Suprapubic skin (tissue), 4 donors: ENCODE measurements at regions not wholly inside any gene's neighbourhood (a gene's known extent, or its start where the extent isn't known, plus 50 kb on each side); places are given as distances from the start of the nearest gene placed in this dataset.

Experiments used
- DNase-seq, 2 donors: peaks; one replicate each; pipeline ENCODE4 v3.0.0-alpha.2; 2019; ENCODE audit warnings: low spot score in 2 of 2
- H3K27ac ChIP-seq: fragments of 200-600 bp; sonication (generic); one replicate; pipeline ENCODE4 v1.5.1; 2019
- H3K27me3 ChIP-seq: fragments of 200-600 bp; sonication (generic); one replicate; pipeline ENCODE4 v1.5.1; 2019
- H3K36me3 ChIP-seq: fragments of 200-600 bp; sonication (generic); one replicate; pipeline ENCODE4 v1.5.1; 2019
- H3K4me1 ChIP-seq: fragments of 200-600 bp; sonication (generic); one replicate; pipeline ENCODE4 v1.5.1; 2019
- H3K4me3 ChIP-seq: fragments of 200-600 bp; sonication (generic); one replicate; pipeline ENCODE4 v1.5.1; 2019; ENCODE audit warnings: mild to moderate bottlenecking
- H3K9me3 ChIP-seq: fragments of 200-600 bp; sonication (generic); one replicate; pipeline ENCODE4 v1.5.1; 2019
- EP300 ChIP-seq: sonication (generic); formaldehyde crosslinking; IDR thresholded peaks from one replicate; pipeline ENCODE4 v1.6.1; 2017; ENCODE audit warnings: antibody characterized with exemption
- POLR2A ChIP-seq, 2 donors: fragments of 450-650 bp; IDR thresholded peaks; one replicate each; pipeline ENCODE4 v1.6.1; 2017; ENCODE audit warnings: antibody characterized with exemption in 2 of 2, mild to moderate bottlenecking in 2 of 2, moderate library complexity in 2 of 2
- POLR2AphosphoS5 ChIP-seq, 3 donors: sonication (generic); formaldehyde crosslinking; IDR thresholded peaks; one replicate each; pipeline ENCODE4 v1.6.1; 2017; ENCODE audit warnings: antibody characterized with exemption in 3 of 3
- WGBS: methylation state at CpG from one replicate; pipeline ENCODE4 v1.1.5; 2018; 5-methylcytosine and 5-hydroxymethylcytosine counted together
- TF ChIP-seq, protein P1 (sequence below), 2 donors: fragments of 200-600 bp in 1 of 2; fragments of 450-650 bp in 1 of 2; sonication (generic) in 1 of 2; IDR thresholded peaks; one replicate each; pipeline ENCODE4 v1.5.1; 2016 to 2019; ENCODE audit warnings: antibody characterized with exemption in 2 of 2, mild to moderate bottlenecking in 1 of 2, moderate library complexity in 1 of 2

DNA sequence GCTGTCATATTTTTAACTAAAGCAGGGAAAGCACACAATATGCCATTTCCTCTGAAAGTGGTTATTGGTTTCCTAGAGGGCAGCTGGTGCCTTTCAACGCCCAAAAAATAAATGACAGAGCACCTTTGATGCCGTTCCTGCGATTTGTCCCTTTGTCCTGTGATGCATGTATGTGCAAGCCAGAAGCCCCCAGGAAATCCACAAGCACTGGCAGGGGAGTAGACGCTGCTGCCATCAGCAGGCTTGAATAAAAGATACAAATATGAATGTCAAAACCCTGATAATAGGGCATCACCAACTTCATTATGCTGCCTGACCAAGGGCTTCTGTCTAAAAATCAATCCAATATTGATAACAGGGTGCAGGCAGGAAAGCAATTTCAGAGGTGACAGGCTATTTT, 246.1 kb downstream of the FBXO15 start:
- Histone ChIP-seq H3K4me1 (no peaks in the 10 kb centered on the region), H3K27me3 (no peaks in the 10 kb centered on the region), H3K36me3 (no peaks in the 10 kb centered on the region), H3K27ac (no peak overlapping the region), H3K4me3 (no peak overlapping the region), H3K9me3 (peaks cover 4% of the 10 kb centered on the region)
- TF ChIP-seq EP300, result no peak
- TF ChIP-seq POLR2AphosphoS5 (IDR thresholded peaks at IDR 0.05), result no peak
- TF ChIP-seq POLR2A (IDR thresholded peaks at IDR 0.05), result no peak
- TF ChIP-seq, protein P1, sequence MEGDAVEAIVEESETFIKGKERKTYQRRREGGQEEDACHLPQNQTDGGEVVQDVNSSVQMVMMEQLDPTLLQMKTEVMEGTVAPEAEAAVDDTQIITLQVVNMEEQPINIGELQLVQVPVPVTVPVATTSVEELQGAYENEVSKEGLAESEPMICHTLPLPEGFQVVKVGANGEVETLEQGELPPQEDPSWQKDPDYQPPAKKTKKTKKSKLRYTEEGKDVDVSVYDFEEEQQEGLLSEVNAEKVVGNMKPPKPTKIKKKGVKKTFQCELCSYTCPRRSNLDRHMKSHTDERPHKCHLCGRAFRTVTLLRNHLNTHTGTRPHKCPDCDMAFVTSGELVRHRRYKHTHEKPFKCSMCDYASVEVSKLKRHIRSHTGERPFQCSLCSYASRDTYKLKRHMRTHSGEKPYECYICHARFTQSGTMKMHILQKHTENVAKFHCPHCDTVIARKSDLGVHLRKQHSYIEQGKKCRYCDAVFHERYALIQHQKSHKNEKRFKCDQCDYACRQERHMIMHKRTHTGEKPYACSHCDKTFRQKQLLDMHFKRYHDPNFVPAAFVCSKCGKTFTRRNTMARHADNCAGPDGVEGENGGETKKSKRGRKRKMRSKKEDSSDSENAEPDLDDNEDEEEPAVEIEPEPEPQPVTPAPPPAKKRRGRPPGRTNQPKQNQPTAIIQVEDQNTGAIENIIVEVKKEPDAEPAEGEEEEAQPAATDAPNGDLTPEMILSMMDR (IDR thresholded peaks at IDR 0.05), result no peak
- WGBS, result 40% methylated on average over 4 of the region's 4 CpGs
- DNase-seq, result no peak

- no peak for DNase-seq
- Histone ChIP-seq H3K4me1 (no peaks in the 10 kb centered on the region), H3K36me3 (no peaks in the 10 kb centered on the region), H3K9me3 (peaks cover 4% of the 10 kb centered on the region), H3K27ac (no peak overlapping the region), H3K27me3 (no peaks in the 10 kb centered on the region), H3K4me3 (no peak overlapping the region)
- TF ChIP-seq, protein P1 (IDR thresholded peaks at IDR 0.05), result no peak
- TF ChIP-seq POLR2A (IDR thresholded peaks at IDR 0.05), result no peak
- TF ChIP-seq EP300, result no peak
- TF ChIP-seq POLR2AphosphoS5 (IDR thresholded peaks at IDR 0.05), result no peak
- WGBS, result 77% methylated on average over 9 of the region's 9 CpGs
These were observed 246.5 kb downstream of the FBXO15 start for GRCh38 chr18:73901151-73901550.

- H3K4me3 ChIP-seq, result no peak overlapping the region
- no peaks in the 10 kb centered on the region for H3K27me3 ChIP-seq
- H3K36me3 ChIP-seq, result no peaks in the 10 kb centered on the region
- no peaks in the 10 kb centered on the region for H3K4me1 ChIP-seq
- DNase-seq, result no peak
- 48% methylated on average over 7 of the region's 7 CpGs for WGBS
- TF ChIP-seq EP300, result no peak
- TF ChIP-seq POLR2A (IDR thresholded peaks at IDR 0.05), result no peak
- TF ChIP-seq POLR2AphosphoS5 (IDR thresholded peaks at IDR 0.05), result no peak
- H3K9me3 ChIP-seq, result peaks cover 4% of the 10 kb centered on the region
- H3K27ac ChIP-seq, result no peak overlapping the region
These were observed 247.4 kb downstream of the FBXO15 start for GRCh38 chr18:73900106-73900835.

DNA sequence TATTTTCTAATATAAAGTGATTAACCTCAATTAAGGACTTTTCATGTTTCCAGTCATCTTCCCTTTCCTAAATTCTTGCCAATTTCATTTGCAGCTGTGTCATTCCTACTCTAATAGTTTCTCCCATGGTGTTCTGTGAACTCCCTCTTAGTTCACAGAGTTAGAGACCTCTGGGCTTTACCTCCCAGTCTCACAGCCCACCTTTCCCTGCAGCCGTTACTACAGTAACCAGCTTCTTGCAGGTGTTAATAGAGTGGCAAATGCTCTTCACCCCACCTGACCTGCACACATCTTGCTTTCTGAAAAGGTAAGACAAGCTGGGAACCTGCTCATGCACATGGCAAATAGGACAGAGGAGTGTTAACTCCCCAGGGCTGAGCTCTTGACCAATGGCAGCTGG, 250.1 kb downstream of the FBXO15 start:
- Histone ChIP-seq H3K9me3 (no peaks in the 10 kb centered on the region), H3K4me1 (no peaks in the 10 kb centered on the region), H3K4me3 (no peak overlapping the region), H3K27ac (no peak overlapping the region), H3K36me3 (no peaks in the 10 kb centered on the region), H3K27me3 (no peaks in the 10 kb centered on the region)
- 67% methylated on average over 1 of the region's 1 CpG for WGBS
- DNase-seq, result no peak
- TF ChIP-seq, protein P1 (IDR thresholded peaks at IDR 0.05), result no peak
- TF ChIP-seq POLR2A (IDR thresholded peaks at IDR 0.05) (no peak), POLR2AphosphoS5 (IDR thresholded peaks at IDR 0.05) (no peak), EP300 (no peak)

- Histone ChIP-seq H3K4me3 (no peak overlapping the region), H3K9me3 (no peaks in the 10 kb centered on the region), H3K4me1 (no peaks in the 10 kb centered on the region), H3K27ac (no peak overlapping the region), H3K36me3 (no peaks in the 10 kb centered on the region), H3K27me3 (no peaks in the 10 kb centered on the region)
- 34% methylated on average over 3 of the region's 3 CpGs for WGBS
- TF ChIP-seq POLR2A (IDR thresholded peaks at IDR 0.05) (no peak), POLR2AphosphoS5 (IDR thresholded peaks at IDR 0.05) (no peak), EP300 (no peak)
- TF ChIP-seq, protein P1 (IDR thresholded peaks at IDR 0.05), result no peak
- no peak for DNase-seq
These were observed 250.9 kb downstream of the FBXO15 start for GRCh38 chr18:73896685-73897084.

DNA sequence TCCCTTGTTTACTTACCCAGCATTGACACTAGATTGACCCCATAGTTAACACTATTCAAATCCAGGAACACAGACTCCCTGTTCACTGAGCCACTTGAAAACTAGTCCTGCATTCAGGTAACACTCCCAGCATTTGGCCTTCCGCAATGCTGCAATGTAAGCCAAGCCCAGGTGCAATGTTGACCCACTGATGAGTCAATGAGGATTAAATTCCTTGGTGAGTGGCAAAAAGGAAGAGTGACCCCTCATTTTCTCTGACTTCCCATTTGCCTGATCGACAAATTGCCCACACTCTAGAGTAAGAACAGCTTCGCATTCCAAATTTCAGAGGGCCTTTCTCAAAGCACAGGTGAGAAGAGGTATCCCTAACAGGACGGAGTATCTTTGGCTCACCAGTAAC, 251.9 kb downstream of the FBXO15 start:
- Histone ChIP-seq H3K9me3 (no peaks in the 10 kb centered on the region), H3K27me3 (no peaks in the 10 kb centered on the region), H3K27ac (no peak overlapping the region), H3K4me1 (no peaks in the 10 kb centered on the region), H3K4me3 (no peak overlapping the region), H3K36me3 (no peaks in the 10 kb centered on the region)
- 49% methylated on average over 4 of the region's 4 CpGs for WGBS
- no peak for DNase-seq
- TF ChIP-seq EP300, result no peak
- TF ChIP-seq, protein P1 (IDR thresholded peaks at IDR 0.05), result no peak
- no peak for TF ChIP-seq POLR2AphosphoS5 (IDR thresholded peaks at IDR 0.05)
- TF ChIP-seq POLR2A (IDR thresholded peaks at IDR 0.05), result no peak
